GM21515 (cell line): ENCODE measurements at regions not wholly inside any gene's neighbourhood (a gene's known extent, or its start where the extent isn't known, plus 50 kb on each side); places are given as distances from the start of the nearest gene placed in this dataset.
"Not testable (repeated sequence)": the region's sequence is repeated elsewhere in the genome, so short reads cannot be mapped to it uniquely, and the experiment has no call there.

Source experiments
- ATAC-seq: cut with Tn5 transposase; IDR thresholded peaks from one replicate; pipeline ENCODE4 v1.9.1; 2021; ENCODE audit not compliant: unreplicated experiment

GRCh38 chr4:126546197-126546596 is 1086.6 kb upstream of the INTU start:
- ATAC-seq, result not testable (repeated sequence)

- no peak for ATAC-seq
These were observed 1085.4 kb upstream of the INTU start for GRCh38 chr4:126547352-126547751.

GRCh38 chr4:126548890-126549289 is 1083.9 kb upstream of the INTU start:
- no peak for ATAC-seq

GRCh38 chr4:126552321-126552720 is 1080.4 kb upstream of the INTU start:
- no peak for ATAC-seq

- ATAC-seq, result no peak
These were observed 1079.5 kb upstream of the INTU start for GRCh38 chr4:126553248-126553647.

- ATAC-seq, result no peak
These were observed 1074.2 kb upstream of the INTU start for GRCh38 chr4:126558596-126558995.

GRCh38 chr4:126559961-126560360 is 1072.8 kb upstream of the INTU start:
- ATAC-seq, result no peak

GRCh38 chr4:126560794-126561193 is 1072.0 kb upstream of the INTU start:
- no peak for ATAC-seq

GRCh38 chr4:126563389-126563788 is 1069.4 kb upstream of the INTU start:
- no peak for ATAC-seq

- ATAC-seq, result no peak
These were observed 1068.4 kb upstream of the INTU start for GRCh38 chr4:126564283-126564854.

- ATAC-seq, result no peak
These were observed 1063.8 kb upstream of the INTU start for GRCh38 chr4:126568652-126569570.

- ATAC-seq, result no peak
These were observed 1060.5 kb upstream of the INTU start for GRCh38 chr4:126572264-126572663.

- no peak for ATAC-seq
These were observed 1050.0 kb upstream of the INTU start for GRCh38 chr4:126582737-126583136.

- ATAC-seq, result no peak
These were observed 1049.2 kb upstream of the INTU start for GRCh38 chr4:126583509-126583908.

GRCh38 chr4:126591583-126591982 is 1041.2 kb upstream of the INTU start:
- no peak for ATAC-seq

GRCh38 chr4:126592088-126592487 is 1040.7 kb upstream of the INTU start:
- ATAC-seq, result no peak

- ATAC-seq, result no peak
These were observed 1039.1 kb upstream of the INTU start for GRCh38 chr4:126593626-126594025.

- ATAC-seq, result no peak
These were observed 1037.1 kb upstream of the INTU start for GRCh38 chr4:126595643-126596042.

- ATAC-seq, result no peak
These were observed 1033.0 kb upstream of the INTU start for GRCh38 chr4:126599746-126600145.

- no peak for ATAC-seq
These were observed 1029.5 kb upstream of the INTU start for GRCh38 chr4:126603210-126603609.

GRCh38 chr4:126603825-126604224 is 1028.9 kb upstream of the INTU start:
- no peak for ATAC-seq

GRCh38 chr4:126604268-126604867 is 1028.4 kb upstream of the INTU start:
- no peak for ATAC-seq
